ENCODE measurements at regions not wholly inside any gene's neighbourhood (a gene's known extent, or its start where the extent isn't known, plus 50 kb on each side); places are given as distances from the start of the nearest gene placed in this dataset.
A peak's percentile ranks its signal among the peaks of the same experiment; 100 is the strongest.

GRCh38 chr11:106331176-106331575 is 253.7 kb downstream of the AASDHPPT start:
- no peak for DNase-seq (ENCODE audit: low spot score)

- no peak for DNase-seq (ENCODE audit: low spot score)
Measured at GRCh38 chr11:106333678-106334077, 256.2 kb downstream of the AASDHPPT start.

- peak; percentile 14 for DNase-seq (ENCODE audit: low spot score)
Measured at GRCh38 chr11:106344394-106344793, 266.9 kb downstream of the AASDHPPT start.

GRCh38 chr11:106344966-106345365 is 267.5 kb downstream of the AASDHPPT start:
- DNase-seq (ENCODE audit: low spot score), result no peak

GRCh38 chr11:106353031-106353430 is 275.6 kb downstream of the AASDHPPT start:
- DNase-seq (ENCODE audit: low spot score), result no peak

GRCh38 chr11:106369224-106369623 is 291.8 kb downstream of the AASDHPPT start:
- no peak for DNase-seq (ENCODE audit: low spot score)

GRCh38 chr11:106378513-106379179 is 301.2 kb downstream of the AASDHPPT start:
- no peak for DNase-seq (ENCODE audit: low spot score)

GRCh38 chr11:106379265-106379664 is 301.8 kb downstream of the AASDHPPT start:
- no peak for DNase-seq (ENCODE audit: low spot score)

- no peak for DNase-seq (ENCODE audit: low spot score)
Measured at GRCh38 chr11:106379712-106380111, 302.2 kb downstream of the AASDHPPT start.

GRCh38 chr11:106381895-106382294 is 304.4 kb downstream of the AASDHPPT start:
- no peak for DNase-seq (ENCODE audit: low spot score)

GRCh38 chr11:106384429-106384828 is 307.0 kb downstream of the AASDHPPT start:
- DNase-seq (ENCODE audit: low spot score), result no peak

GRCh38 chr11:106386519-106386918 is 309.1 kb downstream of the AASDHPPT start:
- DNase-seq (ENCODE audit: low spot score), result no peak

GRCh38 chr11:106389101-106389500 is 311.6 kb downstream of the AASDHPPT start:
- DNase-seq (ENCODE audit: low spot score), result no peak

GRCh38 chr11:106390078-106390477 is 312.6 kb downstream of the AASDHPPT start:
- no peak for DNase-seq (ENCODE audit: low spot score)

GRCh38 chr11:106391771-106392420 is 314.4 kb downstream of the AASDHPPT start:
- DNase-seq (ENCODE audit: low spot score), result peak; percentile 12

- no peak for DNase-seq (ENCODE audit: low spot score)
Measured at GRCh38 chr11:106395716-106396349, 318.4 kb downstream of the AASDHPPT start.

GRCh38 chr11:106397787-106398501 is 320.5 kb downstream of the AASDHPPT start:
- no peak for DNase-seq (ENCODE audit: low spot score)

- DNase-seq (ENCODE audit: low spot score), result peak; percentile 47
Measured at GRCh38 chr11:106398502-106399075, 321.1 kb downstream of the AASDHPPT start.

GRCh38 chr11:106399076-106399511 is 321.6 kb downstream of the AASDHPPT start:
- DNase-seq (ENCODE audit: low spot score), result peak; percentile 83

- no peak for DNase-seq (ENCODE audit: low spot score)
Measured at GRCh38 chr11:106399624-106400023, 322.2 kb downstream of the AASDHPPT start.

- no peak for DNase-seq (ENCODE audit: low spot score)
Measured at GRCh38 chr11:106400949-106401570, 323.6 kb downstream of the AASDHPPT start.

GRCh38 chr11:106403751-106404150 is 326.3 kb downstream of the AASDHPPT start:
- DNase-seq (ENCODE audit: low spot score), result no peak

Data from AG08396 (cell line).